OCI-LY1 (cell line): ENCODE measurements at regions not wholly inside any gene's neighbourhood (a gene's known extent, or its start where the extent isn't known, plus 50 kb on each side); places are given as distances from the start of the nearest gene placed in this dataset.

Source experiments
- EZH2 ChIP-seq: fragments of 200-600 bp; sonication (generic), shearing (Covaris generic); IDR thresholded peaks from 2 replicates; pipeline ENCODE4 v1.8.0; 2017; ENCODE audit warnings: borderline replicate concordance, mixed run types, mild to moderate bottlenecking, antibody characterized with exemption, low read length, moderate library complexity, mixed read lengths
- TF ChIP-seq, protein P1 (sequence below): fragments of 200-600 bp; sonication (generic), shearing (Covaris generic); IDR thresholded peaks from 2 replicates; pipeline ENCODE4 v1.5.1; 2017; ENCODE audit warnings: mild to moderate bottlenecking, antibody characterized with exemption, low read length, moderate library complexity, mixed read lengths

DNA sequence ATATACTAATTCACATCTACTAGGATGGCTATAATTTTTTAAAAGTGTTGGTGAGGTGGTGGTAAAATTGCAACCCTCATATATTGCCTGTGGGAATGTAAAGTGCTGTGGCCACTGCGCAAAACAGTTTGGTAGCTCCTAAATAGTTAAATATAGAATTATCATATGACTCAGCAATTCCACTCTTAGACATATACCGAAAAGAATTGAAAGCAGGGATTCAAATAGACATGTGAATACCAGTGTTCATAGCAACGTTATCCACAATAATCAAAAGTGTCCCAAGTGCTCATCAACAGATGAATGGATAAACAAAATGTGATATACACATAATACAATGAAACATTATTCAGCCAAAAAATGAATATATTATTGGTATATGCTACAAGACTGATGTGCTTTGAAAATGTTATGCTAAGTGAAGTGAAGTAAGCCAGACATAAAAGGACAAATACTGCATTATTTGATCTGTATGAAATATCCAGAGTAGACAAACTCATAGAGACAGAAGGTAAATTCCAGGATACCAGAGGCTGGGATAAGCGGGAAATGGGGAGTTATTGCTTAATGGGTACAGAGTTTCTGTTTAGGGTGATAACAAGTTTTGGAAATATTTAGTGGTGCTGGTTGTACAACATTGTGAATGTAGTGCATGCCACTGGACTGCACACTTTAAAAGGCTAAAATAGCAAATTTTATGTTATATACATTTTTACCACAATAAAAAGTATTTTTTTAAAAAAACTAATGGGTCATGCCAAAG is 342.5 kb downstream of the SEC16B start:
- TF ChIP-seq, protein P1, sequence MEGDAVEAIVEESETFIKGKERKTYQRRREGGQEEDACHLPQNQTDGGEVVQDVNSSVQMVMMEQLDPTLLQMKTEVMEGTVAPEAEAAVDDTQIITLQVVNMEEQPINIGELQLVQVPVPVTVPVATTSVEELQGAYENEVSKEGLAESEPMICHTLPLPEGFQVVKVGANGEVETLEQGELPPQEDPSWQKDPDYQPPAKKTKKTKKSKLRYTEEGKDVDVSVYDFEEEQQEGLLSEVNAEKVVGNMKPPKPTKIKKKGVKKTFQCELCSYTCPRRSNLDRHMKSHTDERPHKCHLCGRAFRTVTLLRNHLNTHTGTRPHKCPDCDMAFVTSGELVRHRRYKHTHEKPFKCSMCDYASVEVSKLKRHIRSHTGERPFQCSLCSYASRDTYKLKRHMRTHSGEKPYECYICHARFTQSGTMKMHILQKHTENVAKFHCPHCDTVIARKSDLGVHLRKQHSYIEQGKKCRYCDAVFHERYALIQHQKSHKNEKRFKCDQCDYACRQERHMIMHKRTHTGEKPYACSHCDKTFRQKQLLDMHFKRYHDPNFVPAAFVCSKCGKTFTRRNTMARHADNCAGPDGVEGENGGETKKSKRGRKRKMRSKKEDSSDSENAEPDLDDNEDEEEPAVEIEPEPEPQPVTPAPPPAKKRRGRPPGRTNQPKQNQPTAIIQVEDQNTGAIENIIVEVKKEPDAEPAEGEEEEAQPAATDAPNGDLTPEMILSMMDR = no peak
- no peak for TF ChIP-seq EZH2
